GM21515 (cell line): ENCODE measurements at regions not wholly inside any gene's neighbourhood (a gene's known extent, or its start where the extent isn't known, plus 50 kb on each side); places are given as distances from the start of the nearest gene placed in this dataset.
"Not testable (repeated sequence)": the region's sequence is repeated elsewhere in the genome, so short reads cannot be mapped to it uniquely, and the experiment has no call there.

ENCODE experiments used
- ATAC-seq: cut with Tn5 transposase; IDR thresholded peaks from one replicate; pipeline ENCODE4 v1.9.1; 2021; ENCODE audit not compliant: unreplicated experiment

DNA sequence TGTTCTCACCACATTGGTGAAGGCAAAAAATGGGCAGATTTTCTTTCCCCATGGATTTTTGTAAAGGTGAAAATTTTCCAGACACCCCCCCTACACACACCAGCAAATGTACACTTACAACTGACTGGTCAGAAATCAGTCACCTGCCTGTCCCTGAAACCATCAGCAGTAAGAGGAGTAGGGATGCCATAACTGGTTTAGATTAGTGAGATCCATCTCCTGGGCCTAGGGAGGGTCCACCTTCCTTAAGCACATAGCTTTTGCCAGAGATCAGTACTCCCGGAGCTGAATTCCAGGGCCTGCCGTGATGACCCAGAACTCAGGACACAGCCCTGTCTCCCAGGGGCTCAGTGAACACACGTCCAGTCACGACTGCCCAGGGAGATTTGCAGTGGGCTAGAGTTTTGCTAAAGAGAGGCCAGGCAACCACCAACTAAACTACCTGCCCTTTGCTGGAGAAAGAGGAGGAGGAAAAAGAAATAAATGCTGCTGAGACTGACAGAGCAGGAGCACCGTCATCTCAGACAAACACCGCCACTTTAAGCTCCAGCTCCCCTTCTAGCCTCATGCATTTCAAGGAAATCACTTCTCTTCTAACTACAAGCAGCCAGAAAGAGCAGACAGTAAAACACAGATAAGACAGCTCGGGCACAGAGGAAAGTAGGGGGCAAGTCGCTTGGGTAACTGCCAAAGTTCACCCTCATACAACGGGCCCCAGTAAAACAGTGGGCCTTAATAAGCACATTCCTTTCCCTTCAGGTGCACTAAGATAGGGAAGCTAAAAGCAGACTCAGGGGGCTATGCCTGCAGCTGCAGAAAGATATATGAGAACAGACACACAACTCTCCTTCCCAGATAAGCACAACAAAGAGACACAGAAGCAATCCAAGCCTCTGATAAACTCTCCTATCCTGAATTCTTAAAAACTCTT lies 82.6 kb upstream of the SPTLC3 start:
- no peak for ATAC-seq

DNA sequence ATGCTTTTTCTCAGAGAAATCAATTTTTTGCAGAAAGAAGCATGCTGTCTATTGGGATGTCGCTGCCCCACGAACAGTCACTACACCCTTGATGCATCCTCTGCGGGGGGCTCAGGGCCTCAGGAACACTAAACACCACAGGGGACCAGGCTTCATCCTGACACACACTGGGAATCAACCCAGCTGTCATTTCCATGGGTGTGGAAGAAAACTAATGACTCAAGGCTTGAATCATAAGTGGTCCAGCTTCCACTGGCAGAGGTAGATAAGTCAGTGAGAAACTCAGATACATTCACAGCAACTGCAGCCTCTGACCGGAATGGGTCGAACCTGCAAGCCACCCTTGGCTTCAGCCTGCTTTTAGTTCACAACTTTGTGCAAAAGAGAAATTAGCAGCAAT lies 81.3 kb upstream of the SPTLC3 start:
- ATAC-seq: no peak

DNA sequence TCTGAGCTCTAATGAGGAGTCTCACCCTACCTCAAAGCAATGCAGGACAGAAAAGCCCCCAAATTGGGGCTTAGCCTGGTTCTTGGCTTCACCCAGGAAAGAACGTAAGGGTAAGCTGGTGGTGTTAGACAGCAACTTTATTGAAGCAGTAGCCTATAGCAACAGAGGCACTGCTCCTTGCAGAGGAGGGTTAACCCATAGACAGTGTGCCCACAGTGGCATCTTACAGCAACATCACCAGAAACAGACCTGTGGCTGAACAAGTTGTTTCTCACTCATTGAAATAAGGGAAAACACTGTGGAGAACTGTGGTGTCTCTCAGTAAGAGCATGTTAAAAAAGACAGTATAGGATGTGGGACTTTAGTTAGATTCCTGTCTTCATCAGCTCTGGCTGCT lies 80.4 kb upstream of the SPTLC3 start:
- ATAC-seq: no peak

DNA sequence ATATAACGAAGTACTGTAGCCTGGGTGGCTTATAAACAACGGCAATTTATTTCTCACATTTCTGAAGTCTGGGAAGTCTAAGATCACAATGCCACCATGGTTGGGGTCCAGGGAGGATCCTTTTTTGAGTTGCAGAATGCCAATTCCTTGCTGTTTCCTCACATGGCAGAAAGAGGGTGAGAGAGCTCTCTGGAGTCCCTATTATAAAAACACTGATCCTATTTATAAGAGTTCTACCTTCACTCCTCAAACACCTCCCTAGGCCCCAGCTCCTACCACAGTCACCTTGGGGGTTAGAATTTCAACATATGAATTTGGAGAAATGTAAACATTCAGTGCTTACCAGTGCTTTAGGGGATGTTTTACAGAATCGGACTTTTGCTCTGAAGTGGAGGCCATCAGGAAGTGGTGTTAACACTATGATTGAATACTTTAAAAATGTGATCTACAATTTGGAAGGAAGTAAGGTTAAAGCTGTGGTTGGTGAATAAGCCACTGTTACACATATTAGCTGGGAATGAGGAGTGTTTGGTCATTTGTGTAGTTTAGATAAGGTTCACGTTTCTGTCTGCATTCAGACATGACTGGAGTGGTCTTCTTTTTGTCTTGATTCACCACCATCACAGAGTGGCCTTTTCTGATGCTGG lies 79.9 kb upstream of the SPTLC3 start:
- no peak for ATAC-seq

DNA sequence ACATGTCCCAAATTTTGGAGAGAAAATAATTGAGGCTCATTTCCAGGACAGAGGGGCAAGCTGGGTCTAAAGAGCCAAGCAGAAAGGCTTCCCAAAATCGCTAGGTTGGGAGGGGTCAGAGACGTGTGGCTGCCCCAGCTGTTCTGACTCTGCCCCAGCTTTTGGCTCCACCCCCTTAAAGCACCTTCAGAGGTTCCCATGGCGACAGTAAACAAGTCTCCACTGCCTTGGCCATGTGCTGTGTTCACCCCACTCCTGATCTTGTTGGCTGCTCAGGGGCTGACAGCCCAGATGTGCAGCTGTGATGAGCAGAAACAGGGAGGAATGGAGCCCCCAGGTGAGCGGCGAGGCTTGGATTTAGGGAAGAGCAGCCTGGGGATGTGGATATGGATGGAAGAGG lies 72.8 kb upstream of the SPTLC3 start:
- no peak for ATAC-seq

DNA sequence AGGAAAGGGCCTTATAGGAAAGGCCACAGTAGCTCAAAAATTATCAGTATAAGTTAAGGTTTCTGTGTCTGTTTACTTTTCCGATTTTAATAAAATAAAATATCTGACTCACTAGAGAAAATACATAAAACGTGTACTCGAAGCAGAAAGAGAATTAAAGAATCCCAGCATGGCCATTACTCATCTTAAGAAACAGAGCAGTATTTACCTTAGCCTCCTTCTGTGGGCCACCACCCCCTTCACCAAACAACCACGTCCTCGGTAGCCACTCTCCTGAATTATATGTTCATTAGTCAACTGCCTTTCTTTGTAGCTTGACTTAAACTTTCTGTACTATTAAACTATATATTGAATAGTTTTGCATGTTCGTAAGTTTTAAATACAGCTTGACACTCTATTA lies 72.2 kb upstream of the SPTLC3 start:
- ATAC-seq: no peak

DNA sequence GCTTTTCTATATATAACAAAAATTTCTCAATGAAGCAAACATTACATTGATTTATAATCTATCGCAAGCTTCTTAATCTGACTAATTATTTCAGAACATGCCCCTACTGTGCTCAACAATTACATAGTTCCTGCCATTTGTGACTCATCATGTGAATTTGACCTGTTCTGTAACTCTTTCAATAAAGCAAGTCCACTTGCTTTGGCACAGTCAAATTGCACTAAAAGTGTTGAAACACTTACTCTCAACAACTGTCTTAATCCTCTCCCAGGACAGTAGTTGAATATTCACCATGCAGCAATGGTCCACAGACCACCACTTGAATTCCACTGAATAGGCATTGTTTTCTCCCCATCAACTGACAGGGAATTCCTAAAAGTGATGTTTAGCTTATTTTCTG lies 67.7 kb upstream of the SPTLC3 start:
- ATAC-seq: no peak

DNA sequence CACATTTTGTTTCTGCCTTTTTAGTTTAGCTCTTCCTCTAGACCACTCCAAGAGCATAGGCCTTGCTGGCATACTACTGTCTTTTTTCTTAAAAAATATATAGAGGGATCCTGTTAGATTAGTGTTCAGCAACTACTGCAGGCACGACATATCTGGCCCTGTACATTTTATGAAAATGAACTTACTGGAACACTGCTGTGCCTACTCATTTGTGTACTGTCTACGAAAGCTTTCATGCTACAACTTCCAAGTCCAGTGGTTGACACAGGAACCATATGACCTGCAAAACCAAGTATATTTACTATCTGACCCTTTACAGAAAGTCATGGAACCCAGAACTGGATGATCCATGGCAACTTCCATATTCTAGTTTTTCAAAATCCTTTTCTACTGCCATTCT lies 66.6 kb upstream of the SPTLC3 start:
- ATAC-seq: no peak

DNA sequence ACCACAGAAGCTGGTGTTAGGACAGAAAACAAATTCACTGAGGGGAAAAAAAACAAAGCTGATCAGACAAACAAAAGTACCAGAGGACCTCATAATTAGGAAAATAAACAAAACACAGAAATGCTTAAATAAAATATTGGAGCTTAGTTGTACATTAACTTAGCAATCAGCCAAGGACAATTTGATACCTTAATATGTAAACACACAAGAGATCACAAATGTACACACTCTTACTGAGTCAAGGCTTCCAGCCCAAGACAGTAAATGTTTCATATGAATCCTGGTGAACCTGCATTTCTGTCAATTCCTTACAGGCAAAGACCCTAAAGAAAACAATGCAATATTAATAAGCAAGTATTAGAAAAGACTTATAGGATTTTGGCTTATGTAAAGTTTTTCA lies 62.0 kb upstream of the SPTLC3 start:
- no peak for ATAC-seq

DNA sequence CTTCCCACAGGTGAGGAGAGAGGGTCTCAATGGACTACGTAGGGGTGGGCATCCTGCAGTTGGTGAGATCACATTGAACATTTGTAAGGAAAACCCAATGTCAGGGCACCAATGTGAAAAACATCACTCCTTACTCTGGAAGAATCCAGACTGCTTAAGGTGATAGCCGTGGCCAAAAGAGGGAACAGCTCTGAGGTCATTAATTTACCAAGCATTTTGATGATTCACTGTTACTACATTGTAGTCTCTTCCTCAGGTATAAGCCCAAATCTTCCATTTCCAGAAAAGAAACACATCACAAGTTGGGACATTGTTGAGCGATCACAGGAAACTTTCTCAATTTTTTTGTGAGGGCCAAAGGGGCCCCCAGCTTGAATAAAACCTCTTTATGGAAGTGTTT lies 61.1 kb upstream of the SPTLC3 start:
- ATAC-seq: no peak

DNA sequence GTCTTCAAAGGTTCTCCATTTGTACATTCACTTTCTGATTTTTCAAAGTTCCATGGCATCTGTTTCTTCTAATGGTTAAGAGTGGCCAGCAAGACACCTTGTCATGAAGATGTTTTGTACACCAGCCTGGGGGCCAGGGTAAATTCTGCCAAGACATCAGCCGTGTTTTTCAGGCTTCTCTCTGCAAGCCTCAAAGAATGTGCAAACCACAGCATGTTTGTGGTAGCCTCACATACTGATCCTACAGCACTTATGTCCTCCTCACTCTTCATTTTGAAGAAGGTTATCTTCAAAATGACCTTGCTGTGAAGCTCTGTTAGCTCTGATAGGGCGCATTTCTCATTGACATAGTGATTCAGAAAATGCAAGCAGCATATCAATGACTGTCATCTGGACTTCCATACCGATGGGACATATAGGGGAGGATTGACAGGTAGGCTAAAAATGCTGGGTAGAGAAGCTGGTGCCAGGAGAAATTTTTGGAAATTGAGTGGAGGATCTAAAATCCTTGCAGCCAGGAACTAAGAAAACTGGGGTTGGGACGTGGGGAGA lies 59.3 kb upstream of the SPTLC3 start:
- ATAC-seq: no peak

DNA sequence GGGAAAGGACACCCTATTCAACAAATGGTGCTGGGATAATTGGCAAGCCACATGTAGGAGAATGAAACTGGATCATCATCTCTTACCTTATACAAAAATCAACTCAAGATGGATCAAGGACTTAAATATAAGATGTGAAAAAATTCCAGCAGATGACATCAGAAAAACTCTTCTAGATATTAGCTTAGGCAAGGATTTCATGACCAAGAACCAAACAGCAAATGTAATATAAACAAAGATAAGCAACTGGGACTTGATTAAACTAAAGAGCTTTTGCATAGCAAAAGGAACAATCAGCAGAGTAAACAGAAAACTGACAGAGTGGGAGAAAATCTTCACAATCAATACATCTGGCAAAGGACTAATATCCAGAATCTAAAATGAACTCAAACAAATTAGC lies 54.5 kb upstream of the SPTLC3 start:
- ATAC-seq: not testable (repeated sequence)

DNA sequence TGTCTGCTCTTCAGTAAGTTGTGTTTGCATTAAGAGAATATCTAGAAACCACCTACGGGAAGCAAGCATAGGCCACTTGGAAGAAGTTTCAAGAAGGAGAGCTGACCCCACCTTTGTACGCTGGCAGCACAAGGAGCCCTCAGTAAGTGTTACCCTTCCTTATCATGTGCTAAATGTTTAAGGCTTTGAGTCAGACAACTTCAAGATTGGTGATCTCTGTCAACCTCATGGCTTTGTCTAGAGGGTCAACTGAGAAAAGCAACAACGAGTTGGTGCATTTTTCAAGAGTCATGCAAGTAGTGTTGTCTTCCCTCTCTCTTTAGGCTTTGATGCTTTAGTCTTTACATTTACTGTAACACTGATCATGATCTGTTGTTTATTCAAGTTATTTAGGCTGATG lies 53.2 kb upstream of the SPTLC3 start:
- ATAC-seq: no peak

DNA sequence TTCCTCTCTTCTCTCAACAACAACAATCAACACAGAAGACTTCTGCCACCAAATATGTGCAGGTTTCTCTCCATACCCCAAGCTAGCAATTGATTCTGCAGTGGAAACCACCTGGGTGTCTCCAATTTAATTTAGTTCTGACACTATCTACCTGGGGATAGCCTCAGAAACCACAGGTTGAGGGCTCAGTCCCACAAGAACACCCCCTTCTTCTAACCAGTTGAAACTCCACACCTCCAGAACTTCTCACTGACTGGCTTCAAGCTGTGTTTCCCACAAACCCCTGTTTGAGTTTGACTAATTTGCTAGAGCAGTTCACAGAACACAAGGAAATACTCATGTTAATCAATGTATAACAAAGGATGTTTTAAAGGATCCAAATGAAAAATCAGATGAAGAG lies 52.5 kb upstream of the SPTLC3 start:
- ATAC-seq: no peak

DNA sequence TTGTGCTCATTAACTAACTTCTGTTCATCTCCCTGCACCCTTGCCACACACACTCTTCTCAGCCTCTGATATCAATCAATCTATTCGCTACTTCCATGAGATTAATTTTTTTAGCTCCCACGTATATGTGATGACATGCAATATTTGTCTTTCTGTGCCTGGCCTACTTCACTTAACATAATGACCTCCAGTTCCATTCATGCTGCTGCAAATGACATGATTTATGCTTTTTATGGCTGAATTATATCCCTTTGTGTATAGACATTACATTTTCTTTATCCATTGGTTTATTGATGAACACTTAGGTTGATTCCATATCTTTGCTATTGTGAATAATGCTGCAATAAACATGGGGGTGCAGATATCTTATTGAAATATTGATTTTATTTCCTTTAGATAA lies 50.8 kb upstream of the SPTLC3 start:
- no peak for ATAC-seq
